CD4-positive, alpha-beta T cell treated with Interleukin-1 beta for 1 hour (primary cell): ENCODE measurements at regions not wholly inside any gene's neighbourhood (a gene's known extent, or its start where the extent isn't known, plus 50 kb on each side); places are given as distances from the start of the nearest gene placed in this dataset.
"Not testable (repeated sequence)": the region's sequence is repeated elsewhere in the genome, so short reads cannot be mapped to it uniquely, and the experiment has no call there.

Experiments
- DNase-seq, 2 donors: peaks; one replicate each; pipeline ENCODE4 v3.0.0-alpha.2; 2020 to 2022

DNA sequence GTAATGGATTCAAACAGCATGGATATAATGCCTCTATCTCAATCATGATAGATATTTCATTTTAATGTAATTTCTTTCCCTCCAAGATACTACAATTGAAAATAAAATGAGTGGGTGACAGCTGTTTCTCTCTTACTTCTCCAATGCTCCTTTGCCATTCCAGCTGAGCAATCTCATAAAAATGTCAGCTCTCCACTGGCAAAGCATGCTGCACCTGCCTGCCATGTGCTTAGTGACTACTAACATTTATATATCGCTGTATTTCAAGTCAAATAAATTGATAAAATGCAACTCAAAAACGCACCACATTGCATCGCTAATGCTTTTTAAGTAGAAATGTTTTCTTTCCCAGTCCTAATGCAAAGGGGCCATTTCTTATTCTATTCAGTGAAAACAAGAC, 1093.9 kb downstream of the CBLN2 start:
- no peak for DNase-seq

DNA sequence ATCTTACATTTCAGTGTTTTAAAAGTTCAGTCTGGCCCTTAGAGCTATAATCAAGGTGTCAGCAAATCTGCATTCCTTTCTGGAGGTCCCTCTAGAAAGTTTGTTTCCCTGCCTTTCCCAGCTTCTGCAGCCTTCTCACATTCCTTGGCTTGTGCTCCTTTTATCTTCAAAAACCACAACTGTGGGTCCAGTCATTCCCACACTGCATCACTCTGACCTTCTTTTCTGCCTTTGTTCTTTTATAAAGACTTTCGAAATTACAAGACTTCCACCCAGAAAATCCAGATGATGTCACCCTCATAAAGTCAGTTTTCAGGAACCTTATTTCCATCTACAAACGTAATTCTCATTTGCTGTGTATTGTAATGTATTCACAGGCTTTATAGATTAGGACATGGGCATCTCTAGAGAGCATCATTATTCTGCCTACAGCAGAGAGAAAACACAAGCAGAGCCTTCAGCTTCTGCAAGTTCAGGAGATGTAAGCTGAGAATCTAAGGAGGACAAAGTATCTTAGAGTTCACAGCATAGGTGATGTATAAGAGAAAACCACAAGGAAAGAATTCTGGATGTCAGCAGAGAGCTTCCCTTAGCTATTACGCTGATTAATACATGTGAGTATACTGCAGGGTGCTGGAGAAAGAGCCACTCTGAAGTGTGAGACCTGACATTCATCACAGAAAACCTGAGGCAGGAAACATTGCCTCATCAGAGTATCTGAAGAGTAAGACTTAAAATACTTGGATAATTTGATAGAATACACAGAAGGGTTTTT, 1100.2 kb downstream of the CBLN2 start:
- no peak for DNase-seq

DNA sequence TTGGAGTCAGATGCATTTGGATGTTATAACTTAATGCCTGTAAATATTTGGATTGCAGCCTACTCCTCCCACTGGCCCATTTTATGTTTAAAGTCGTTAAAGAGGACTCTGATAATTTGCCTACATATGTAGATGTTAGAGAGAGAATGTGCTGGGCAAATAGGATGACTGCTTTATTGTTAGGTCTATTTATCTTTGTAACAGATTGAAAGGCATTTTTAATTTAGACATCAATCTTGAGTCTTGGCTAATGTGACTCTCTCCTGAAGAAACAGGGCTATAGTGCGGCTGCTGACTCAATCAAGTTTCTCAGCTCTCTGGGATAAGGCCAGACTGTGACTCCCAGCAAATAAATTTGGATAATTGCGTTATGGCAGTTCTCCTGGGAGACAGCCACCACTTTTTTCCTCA, 1101.4 kb downstream of the CBLN2 start:
- DNase-seq: no peak

DNA sequence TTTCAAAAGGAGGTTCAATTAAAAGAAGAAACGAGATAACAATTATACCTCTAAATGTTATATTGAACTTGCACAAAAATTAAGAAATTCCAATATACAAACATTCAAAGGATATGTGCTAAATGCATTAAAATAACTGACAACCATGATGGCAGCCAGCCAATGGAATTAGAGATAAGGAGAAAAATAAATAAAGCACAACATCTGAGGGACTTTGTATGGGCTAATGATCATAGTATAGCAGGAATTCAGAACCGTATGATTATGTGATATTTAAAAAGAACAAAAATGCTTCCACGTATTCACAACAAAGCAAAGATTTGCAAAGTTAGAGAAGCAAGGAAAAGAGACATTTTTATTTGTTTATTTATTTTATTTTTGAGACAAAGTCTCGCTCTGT, 1103.0 kb downstream of the CBLN2 start:
- DNase-seq: no peak

DNA sequence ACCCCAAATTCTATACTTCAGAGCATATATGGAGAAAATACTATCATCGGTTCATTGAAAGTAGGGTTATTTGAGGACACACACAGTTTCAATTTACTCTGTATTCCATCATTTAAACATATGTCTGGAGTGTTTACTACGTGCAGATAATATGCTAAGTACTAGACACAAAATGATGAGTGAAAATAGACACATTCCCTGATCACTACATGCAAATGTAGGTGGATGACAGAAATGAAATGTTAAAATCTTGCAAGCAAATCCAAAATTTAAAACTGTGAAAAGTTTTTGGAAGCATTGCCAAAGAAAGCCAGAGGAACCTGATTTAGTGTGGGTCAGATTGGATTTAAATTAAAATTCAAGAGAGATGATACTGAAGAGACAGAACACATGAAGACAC, 1106.6 kb downstream of the CBLN2 start:
- DNase-seq: no peak

DNA sequence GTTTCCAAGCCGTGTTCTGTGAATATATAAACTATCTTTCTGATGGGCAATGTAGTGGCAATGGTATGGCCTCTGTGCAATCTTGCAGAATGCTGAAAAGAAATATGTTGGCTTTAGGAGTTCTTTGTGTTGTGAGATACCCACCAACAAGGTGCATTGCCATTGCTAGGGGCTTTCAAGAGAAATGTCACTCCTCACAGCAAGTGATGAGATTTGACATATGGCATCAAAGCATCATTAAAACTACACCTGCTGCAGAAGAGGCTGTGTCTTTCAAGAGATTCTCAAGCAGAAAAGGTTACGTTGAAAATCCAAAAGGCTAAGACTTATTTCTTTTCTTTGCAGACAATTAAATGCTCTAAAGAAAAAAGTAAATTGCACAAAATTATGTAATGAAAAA, 1110.8 kb downstream of the CBLN2 start:
- DNase-seq: no peak

DNA sequence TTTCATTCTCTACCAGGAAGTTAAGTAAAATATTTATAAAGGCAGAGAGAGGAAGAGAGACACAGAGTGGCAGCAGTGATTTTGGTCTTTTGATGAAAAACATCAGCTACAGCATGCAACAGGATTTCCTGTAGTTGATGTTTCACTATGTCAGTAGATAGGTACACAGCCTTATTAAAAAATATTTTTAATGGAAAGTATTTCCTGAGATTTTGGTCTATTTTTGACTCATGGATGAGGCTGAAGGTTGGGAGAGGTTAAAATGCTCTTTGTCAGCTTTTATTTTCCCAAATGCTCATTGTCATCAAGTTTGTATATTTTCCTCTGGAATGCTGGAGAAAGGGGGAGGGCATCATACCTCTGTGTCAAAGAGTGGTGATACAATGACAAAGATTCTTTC, 1112.5 kb downstream of the CBLN2 start:
- no peak for DNase-seq

DNA sequence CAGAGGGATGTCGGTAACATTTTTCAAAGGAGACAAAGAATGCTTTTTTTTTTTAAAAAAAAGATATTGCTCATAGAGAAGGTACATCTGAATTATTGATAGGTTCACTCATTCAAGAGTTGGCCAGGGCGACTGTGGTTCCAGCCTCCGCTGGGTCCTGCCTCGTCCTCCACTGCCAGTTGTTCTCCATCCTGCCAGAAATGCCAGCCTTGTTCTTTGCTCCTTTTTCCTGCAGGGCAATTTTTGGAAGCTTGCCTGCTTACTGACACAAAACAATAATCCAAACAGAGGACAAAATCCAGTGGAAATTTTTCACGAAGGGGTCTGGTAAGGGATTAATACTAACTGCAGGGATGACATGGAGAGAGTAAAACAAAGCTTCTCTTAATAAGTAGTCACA, 1113.0 kb downstream of the CBLN2 start:
- no peak for DNase-seq

DNA sequence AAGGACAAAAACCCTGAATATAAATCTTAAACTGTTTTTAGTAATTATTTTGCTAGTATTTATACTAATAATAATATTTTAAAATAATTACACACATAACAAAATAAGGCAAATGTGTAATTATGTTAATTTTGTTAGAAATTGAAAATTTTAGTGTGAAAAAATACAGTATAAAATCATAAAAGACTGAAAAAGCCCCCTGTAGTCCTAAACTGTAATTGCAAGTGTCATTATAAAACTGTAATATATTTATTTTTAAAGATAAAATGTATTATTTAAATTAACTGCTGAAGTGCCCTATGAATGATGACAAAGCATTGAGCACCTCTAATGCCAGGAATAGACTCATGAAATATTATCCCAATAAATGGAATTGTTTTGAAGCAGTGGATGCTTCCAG, 1117.7 kb downstream of the CBLN2 start:
- no peak for DNase-seq

DNA sequence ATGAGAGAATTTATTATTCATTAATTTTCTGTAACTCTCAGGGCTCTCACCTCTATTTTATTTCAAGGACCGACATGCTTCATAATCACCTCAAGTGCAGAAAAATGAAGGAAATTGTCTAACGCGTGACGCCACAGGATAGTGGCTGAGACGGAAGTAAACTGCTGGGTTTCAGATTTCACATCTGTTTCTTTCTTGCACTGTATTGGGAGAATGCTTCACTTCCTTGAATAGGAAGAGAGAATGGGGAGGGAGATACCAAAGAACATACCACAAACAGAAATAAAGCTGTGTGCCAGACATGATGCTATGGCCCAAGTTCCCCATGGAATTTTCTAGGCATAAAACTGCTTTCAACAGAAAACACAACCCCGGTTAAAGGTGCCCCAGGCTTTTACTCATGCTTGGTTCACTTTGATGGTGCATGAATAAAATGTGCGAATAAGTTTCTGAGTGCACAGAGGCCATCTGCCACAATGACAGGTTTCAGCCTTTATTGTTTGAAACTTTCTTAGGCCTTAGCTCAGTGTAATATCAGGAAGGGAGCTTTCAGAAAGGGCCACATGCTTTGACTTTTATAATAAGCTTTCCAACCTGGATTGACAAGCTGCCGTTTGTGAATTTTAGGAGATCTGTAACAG, 1116.4 kb downstream of the SOCS6 start:
- no peak for DNase-seq

DNA sequence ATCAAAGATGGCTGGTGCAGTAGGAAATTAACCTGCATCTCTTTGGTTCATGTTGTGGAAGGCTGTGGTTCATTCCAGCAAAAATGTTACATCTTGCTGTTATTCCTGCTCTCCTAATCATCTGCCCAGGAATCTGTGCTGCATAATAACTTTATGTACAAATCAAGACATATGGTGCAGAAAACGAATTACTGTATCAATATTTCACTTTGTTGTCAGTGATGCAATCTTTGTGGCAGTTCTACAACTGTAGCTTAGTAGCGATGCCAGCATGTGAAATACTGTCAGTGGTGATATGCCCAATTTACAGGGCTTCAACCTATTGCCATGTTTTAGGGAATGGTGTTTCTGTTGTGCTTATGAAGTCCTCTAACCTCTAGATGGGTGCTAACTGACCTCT, 1114.7 kb downstream of the SOCS6 start:
- DNase-seq: no peak

DNA sequence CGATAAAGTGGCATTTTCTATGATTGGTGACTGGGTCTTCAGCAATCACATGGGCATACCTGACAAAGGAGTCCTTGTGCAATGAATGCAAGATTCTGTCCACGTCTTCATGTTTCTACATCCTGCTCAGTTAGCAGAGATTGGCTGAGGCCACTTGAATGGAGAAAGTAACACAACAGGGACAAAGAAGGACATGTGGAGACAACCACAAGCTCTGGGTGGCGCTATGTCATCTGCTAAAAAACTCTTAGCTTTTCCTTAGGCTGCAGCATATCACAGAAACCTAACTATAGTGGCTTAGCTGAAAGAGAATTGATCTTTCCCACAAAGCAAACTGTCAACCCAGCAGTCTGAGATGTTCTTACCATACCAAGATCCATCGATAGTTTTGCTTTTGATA, 1109.7 kb downstream of the SOCS6 start:
- no peak for DNase-seq

DNA sequence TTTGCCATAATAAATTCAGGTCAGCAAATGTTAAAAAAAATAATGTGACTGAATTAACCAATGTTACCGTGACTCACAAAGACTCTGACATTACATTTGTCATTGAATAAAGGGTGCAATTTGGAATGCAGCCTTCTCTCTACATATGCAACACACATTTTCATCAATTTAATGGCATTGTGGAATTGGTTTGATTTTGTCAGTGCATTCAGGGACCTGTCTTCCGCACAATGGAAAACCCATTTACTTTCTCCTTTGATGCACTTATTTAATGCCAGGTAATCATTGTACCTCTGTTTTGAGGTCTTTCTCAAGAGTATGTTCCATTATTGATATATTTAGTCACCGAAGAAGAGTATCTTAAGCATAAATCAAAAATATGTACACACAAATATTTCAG, 1099.3 kb downstream of the SOCS6 start:
- DNase-seq: no peak

DNA sequence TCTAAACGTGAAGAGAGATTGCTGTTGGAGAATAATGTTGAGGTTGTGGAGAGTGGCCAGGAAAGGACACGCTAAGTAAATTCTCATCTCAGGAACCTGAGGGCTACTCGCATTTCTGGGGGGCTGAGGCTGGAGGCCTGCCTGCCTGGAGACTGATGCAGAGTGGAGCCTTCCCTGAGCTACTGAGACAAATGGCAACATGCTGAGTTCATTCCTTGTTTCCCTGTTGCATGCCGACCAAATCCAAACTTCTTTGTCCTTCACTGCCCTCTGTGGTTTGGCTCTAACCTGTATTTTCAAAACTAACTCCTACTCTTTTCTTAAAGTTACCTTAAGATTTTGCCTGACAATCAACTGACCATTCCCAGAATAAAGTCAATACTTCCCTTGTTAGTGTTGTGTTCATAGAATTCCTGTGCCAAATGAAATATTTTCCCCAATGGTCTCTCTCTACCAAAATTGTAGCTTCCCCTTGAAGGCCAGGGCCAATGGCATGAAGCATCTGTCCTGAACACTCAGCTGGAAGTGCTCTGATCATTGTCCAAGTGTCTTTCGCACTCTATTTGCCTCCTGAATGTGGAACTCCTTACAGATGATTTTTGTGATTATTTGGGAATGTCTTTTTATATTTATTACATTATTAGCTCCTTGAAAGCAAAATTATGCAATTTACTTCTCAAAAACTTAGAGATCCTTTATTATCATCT, 1085.6 kb downstream of the SOCS6 start:
- DNase-seq: no peak

DNA sequence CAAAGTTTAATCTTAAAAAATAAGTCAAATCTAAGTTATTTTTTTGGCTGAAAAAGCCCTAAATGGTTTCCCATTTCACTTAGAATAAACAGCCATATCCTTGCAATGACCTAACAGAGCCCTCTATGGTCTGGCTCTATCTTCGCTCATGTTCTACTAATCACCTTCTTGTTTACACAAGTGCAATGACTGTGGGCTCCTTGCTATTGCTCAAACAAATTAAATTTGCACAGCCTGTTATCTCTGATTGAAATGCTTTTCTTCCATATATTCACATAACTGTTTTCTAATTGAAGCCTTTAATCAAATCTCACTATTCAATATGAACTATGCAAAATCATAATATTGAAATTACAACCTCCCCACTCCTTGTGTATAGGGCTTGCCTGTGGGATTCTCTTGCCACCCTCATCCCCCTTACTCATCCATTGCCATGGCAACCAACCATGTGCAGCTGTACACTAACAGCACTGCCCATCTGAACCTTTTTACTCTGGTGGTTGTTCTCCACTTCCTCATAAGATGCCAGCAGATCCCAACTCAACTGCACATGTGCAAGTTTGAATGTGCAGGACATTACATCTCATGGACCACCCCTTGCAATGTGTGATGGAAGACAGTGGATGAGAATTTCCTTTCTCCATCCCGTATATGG, 1083.2 kb downstream of the SOCS6 start:
- no peak for DNase-seq

DNA sequence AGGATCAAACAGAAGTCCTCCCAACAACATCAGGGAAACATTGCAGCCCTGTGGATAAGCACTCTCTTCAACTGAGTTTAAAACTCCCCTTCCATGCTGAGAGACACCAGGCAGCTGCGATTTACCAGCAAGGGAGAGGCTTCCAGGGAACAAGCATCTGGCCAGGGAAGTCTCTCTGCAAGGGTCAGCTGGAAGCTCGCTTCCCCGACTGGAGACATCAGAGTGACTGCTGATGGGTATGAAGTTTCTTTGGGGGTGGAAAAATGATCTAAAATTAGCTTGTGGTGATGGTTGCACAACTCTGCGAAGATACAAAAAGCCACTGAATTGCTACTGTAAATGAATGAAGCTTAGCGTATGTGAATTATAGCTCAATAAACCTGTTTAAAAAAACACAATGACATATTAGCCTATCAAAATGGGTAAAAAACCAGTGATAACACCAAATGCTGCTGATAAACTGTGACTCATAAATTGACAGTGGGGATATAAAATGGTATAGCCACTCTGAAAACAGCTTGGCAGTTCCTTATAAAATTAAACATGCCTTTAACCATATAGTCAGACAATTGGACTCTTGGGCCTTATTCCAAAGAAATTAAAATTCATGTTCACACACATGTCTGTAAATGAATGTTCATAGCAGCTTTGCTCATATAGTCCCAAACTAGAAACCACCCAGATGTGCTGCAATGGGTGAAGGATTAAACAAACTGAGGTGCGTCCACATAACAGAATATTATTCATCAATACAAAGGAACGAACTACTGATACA, 1082.0 kb downstream of the SOCS6 start:
- no peak for DNase-seq

DNA sequence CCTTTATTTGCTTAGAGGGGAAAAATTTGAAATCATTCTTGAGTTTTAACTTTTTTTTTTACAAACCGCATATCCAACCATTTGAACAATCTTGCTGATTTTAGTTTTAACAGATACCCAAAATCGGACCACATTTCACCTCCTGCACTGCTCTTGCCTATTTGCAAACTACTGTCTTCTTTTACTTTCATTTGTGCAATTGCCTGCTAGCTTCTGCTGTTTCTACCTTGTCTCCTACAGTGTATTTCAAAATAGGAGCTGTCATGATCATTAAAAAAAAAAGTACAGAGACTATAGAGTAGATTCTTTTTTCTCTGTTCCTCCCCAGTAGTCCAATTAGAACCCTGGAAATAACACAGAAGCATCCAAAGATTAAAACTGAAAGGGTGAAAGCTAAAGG, 1081.2 kb downstream of the SOCS6 start:
- DNase-seq: no peak

DNA sequence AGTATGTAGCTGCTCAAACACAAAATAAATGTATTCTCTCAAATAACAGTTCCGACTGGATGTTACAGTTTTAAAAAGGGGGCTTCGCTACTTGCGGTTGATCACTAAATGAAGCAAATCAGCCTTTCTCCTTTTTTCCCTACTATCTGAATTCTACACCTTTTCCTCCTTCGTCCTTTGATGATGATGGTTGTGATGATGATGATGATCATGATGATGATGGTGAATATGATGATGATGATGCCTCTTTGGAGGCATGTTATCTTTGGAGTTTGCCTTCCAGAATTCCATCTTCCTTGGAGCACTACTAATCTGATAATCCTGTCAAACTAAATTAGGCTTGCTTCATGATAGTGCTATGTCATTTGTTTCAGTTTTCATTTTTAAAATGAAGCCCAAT, 1073.3 kb downstream of the SOCS6 start:
- no peak for DNase-seq

DNA sequence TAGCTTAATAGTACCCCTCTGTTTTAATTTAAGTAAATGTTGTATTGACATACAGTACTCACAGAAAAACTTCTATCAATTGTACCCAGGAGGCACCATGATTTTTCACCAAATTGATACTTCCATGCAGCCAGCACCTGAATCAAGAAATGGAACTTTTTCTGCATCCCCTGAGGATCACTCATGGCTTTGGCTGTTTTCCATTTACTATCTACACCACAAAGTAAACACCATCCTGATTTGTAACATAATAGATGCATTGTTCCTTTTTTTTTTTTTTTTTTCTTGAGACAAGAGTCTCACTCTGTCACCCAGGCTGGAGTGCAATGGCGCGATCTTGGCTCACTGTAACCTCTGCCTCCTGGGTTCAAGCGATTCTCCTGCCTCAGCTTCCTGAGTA, 1066.8 kb downstream of the SOCS6 start:
- not testable (repeated sequence) for DNase-seq

DNA sequence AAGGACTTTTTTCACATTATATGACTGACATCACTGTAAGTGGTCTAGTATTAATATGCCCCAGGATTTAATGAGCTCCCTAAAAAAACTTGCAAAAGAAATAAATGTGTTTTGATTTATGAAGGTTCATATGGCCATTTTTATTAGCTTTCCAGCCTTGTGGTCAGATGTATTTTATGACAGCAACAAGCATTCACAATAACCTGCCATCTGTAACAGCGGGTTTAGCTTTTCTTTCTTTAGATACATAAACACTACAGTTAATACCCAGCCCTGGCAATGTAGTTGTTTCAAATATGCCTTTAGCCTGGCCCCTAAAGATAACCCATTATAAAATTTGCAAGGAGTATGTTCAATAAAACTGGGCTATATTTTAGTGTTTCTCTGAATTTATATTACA, 1063.8 kb downstream of the SOCS6 start:
- no peak for DNase-seq

DNA sequence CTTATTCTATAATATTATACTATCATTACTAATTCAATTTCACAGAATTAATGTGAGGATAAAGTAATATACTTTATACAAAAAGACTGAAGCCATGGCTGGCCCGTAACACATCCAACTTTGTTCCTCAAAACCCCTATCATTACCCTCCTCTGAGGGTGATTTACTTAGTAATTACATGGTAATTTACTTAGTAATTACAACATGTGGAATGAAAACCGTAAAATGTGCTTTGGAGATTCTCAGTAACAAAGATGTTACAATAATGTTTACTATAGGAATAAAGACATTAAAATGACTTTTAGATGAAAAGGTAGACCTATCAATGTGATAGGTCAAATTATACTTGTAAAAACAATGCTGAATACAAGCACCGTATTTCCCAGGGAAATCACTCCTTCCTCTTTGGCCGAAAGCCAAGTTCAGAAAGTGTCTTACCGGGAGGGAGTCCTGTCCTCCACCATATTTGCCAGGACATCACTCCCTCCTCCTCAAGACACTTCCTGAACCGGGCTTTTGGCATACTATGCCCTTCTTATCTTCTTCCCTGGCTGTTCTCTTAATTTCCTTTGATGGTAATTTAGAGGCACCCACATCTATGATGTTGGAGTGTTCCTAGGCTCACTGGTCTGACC, 1047.8 kb downstream of the SOCS6 start:
- DNase-seq: no peak

DNA sequence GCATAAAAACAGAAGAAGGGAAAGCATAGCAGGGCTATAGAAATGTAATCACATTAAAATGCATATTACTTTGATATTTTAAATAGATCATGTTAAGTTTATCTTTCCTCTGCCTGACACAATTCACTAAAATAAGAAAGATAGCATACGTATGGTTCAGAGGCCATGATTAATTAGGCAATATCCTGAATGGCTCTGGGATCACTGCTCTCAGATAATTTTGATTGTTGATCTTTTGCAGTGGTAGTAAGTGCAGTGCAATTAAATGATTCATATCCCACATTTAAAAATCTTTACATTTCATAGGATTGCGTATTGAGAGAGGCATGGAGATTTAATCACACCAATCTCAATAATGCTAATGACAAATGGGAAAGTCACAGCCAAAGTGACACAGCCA, 1040.7 kb downstream of the SOCS6 start:
- no peak for DNase-seq
